Upper lobe of left lung (tissue), 6 donors: ENCODE measurements at regions not wholly inside any gene's neighbourhood (a gene's known extent, or its start where the extent isn't known, plus 50 kb on each side); places are given as distances from the start of the nearest gene placed in this dataset.

Experiments
- ATAC-seq, 2 donors: fragments of 200-7000 bp; cut with Tn5 transposase; one replicate each; pipeline ENCODE4 v1.9.1; 2022; ENCODE audit warnings: mild to moderate bottlenecking in 2 of 2, moderate library complexity in 2 of 2; ENCODE audit not compliant: low FRiP score in 2 of 2
- DNase-seq, 2 donors: peaks; one replicate each; pipeline ENCODE4 v3.0.0-alpha.2; 2019 to 2020
- H3K27ac ChIP-seq, 4 donors: fragments of 200-600 bp; sonication (generic); one replicate each; pipeline ENCODE4 v1.5.1; 2016 to 2019
- H3K27me3 ChIP-seq, 4 donors: fragments of 200-600 bp; sonication (generic); one replicate each; pipeline ENCODE4 v1.5.1; 2017 to 2019
- H3K36me3 ChIP-seq, 4 donors: fragments of 200-600 bp; sonication (generic); one replicate each; pipeline ENCODE4 v1.5.1; 2016 to 2019
- H3K4me1 ChIP-seq, 4 donors: fragments of 200-600 bp; sonication (generic); one replicate each; pipeline ENCODE4 v1.5.1; 2018 to 2019
- H3K4me3 ChIP-seq, 4 donors: fragments of 200-600 bp; sonication (generic); one replicate each; pipeline ENCODE4 v1.5.1; 2017 to 2019; ENCODE audit warnings: mild to moderate bottlenecking in 2 of 4, moderate library complexity in 1 of 4
- H3K9me3 ChIP-seq, 4 donors: fragments of 200-600 bp; sonication (generic); one replicate each; pipeline ENCODE4 v1.5.1; 2018 to 2019
- CTCF ChIP-seq, 6 experiments: fragments of 450-650 bp in 4 of 6; fragments of 200-600 bp in 2 of 6; sonication (generic) in 2 of 6; IDR thresholded peaks; one replicate each; pipeline ENCODE4 v1.5.1; 2016 to 2019; ENCODE audit warnings: antibody characterized with exemption in 6 of 6
- EP300 ChIP-seq, 4 donors: sonication (generic); formaldehyde crosslinking; IDR thresholded peaks; one replicate each; pipeline ENCODE4 v1.5.1; 2017; ENCODE audit warnings: antibody characterized with exemption in 4 of 4, control low read depth in 2 of 4
- POLR2A ChIP-seq, 4 donors: fragments of 450-650 bp; IDR thresholded peaks; one replicate each; pipeline ENCODE4 v1.5.1; 2016 to 2017; ENCODE audit warnings: antibody characterized with exemption in 4 of 4, mild to moderate bottlenecking in 2 of 4
- POLR2AphosphoS5 ChIP-seq, 2 donors: sonication (generic); formaldehyde crosslinking; IDR thresholded peaks; one replicate each; pipeline ENCODE4 v1.5.1; 2017; ENCODE audit warnings: antibody characterized with exemption in 2 of 2
- WGBS, 2 donors: methylation state at CpG; one replicate each; pipeline ENCODE4 v1.1.5; 2017 to 2018; 5-methylcytosine and 5-hydroxymethylcytosine counted together
- donor health status: DM: no; HTN: no; CAD: no; lungs with moderate emphysema.
- donor health status: DM: no; HTN: yes; CAD: no; lungs with severe emphysema.

- 16 to 22% methylated on average over 6 to 12 of the region's 12 CpGs for WGBS, 2 donors
- DNase-seq, result peak; percentile 10 to 23
- TF ChIP-seq POLR2AphosphoS5 (IDR thresholded peaks at IDR 0.05) (no peak), EP300 (IDR thresholded peaks at IDR 0.05) (no peak), CTCF (IDR thresholded peaks at IDR 0.05) (peak in 3 of 6 experiments; percentile 7 to 24 (median 24))
These were observed 383.0 kb downstream of the TBL1XR1 start for GRCh38 chr3:176814285-176814684.

DNA sequence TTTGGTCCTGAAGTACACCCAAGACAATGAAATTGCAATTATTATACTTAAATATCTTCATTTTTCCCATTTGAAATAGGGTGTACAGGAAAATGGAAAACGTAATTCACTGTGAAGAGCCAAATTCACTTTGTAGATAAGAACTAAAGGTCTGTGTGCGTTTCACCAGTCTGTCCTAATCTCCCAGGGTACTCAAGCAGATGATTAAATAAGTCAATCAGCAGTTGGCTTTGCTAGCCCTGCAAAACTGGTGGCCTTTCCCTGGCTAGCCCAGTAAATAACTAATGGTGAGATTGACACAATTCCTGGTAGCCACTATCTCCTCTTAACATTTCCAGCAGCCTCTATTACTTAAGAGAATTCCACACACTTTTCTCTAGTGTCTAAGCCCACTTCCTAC, 389.3 kb downstream of the TBL1XR1 start:
- Histone ChIP-seq H3K4me3 (no peak overlapping the region), H3K9me3 (no peaks in the 10 kb centered on the region), H3K4me1 (no peaks in the 10 kb centered on the region), H3K36me3 (no peaks in the 10 kb centered on the region), H3K27ac (no peak overlapping the region), H3K27me3 (no peaks in the 10 kb centered on the region)
- 72 to 74% methylated on average over 2 of the region's 2 CpGs for WGBS, 2 donors
- ATAC-seq, result no peak
- DNase-seq, result no peak
- TF ChIP-seq EP300 (IDR thresholded peaks at IDR 0.05) (no peak), POLR2A (IDR thresholded peaks at IDR 0.05) (no peak)

More at GRCh38 chr3:176814285-176814684, 383.0 kb downstream of the TBL1XR1 start:
- Histone ChIP-seq H3K36me3 (no peaks in the 10 kb centered on the region), H3K4me3 (no peak overlapping the region), H3K27ac (no peak overlapping the region), H3K4me1 (no peaks in the 10 kb centered on the region), H3K9me3 (no peaks in the 10 kb centered on the region), H3K27me3 (no peaks in the 10 kb centered on the region)
- ATAC-seq, result peak in 1 of 2 donors; percentile 68

- Histone ChIP-seq H3K9me3 (no peaks in the 10 kb centered on the region), H3K36me3 (no peaks in the 10 kb centered on the region), H3K27me3 (no peaks in the 10 kb centered on the region), H3K4me3 (no peak overlapping the region), H3K4me1 (no peaks in the 10 kb centered on the region), H3K27ac (no peak overlapping the region)
- no peak for TF ChIP-seq POLR2A (IDR thresholded peaks at IDR 0.05)
- no peak for TF ChIP-seq CTCF (IDR thresholded peaks at IDR 0.05)
- no peak for TF ChIP-seq EP300 (IDR thresholded peaks at IDR 0.05)
- TF ChIP-seq POLR2AphosphoS5 (IDR thresholded peaks at IDR 0.05), result no peak
- DNase-seq, result no peak
- no peak for ATAC-seq
- 51 to 69% methylated on average over 2 of the region's 2 CpGs for WGBS, 2 donors
These were observed 397.6 kb downstream of the TBL1XR1 start for GRCh38 chr3:176799675-176800074.

DNA sequence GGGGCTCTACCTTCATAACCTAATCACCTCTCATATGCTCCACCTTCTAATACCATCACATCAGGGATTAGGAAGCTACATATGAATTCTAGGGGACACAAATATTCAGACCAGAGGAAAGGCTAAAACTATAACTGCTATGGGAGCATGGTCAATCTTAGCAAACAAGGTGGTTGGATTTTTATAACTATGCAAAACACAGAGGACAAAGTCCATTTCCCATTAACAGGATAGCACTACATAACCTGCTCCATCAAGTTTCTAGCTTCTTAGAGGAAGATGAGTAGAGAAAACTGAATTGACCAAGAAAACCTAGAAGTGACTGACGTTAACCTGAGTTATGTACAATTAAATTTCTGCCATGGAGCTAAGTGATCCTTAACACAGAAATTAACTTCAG, 398.6 kb downstream of the TBL1XR1 start:
- TF ChIP-seq POLR2AphosphoS5 (IDR thresholded peaks at IDR 0.05) (no peak), CTCF (IDR thresholded peaks at IDR 0.05) (no peak), EP300 (IDR thresholded peaks at IDR 0.05) (no peak), POLR2A (IDR thresholded peaks at IDR 0.05) (no peak)
- H3K27ac ChIP-seq, result no peak overlapping the region
- DNase-seq, result no peak

GRCh38 chr3:176796371-176796770, 400.9 kb downstream of the TBL1XR1 start:
- Histone ChIP-seq H3K36me3 (no peaks in the 10 kb centered on the region), H3K4me1 (no peaks in the 10 kb centered on the region), H3K4me3 (no peak overlapping the region), H3K9me3 (no peaks in the 10 kb centered on the region), H3K27me3 (no peaks in the 10 kb centered on the region), H3K27ac (no peak overlapping the region)
- TF ChIP-seq POLR2AphosphoS5 (IDR thresholded peaks at IDR 0.05) (no peak), POLR2A (IDR thresholded peaks at IDR 0.05) (no peak), EP300 (IDR thresholded peaks at IDR 0.05) (no peak), CTCF (IDR thresholded peaks at IDR 0.05) (no peak)
- ATAC-seq, result no peak
- WGBS, 2 donors, result 65 to 76% methylated on average over 2 of the region's 2 CpGs
- DNase-seq, result no peak

More for the DNA sequence above, 398.6 kb downstream of the TBL1XR1 start:
- no peaks in the 10 kb centered on the region for H3K36me3 ChIP-seq
- H3K27me3 ChIP-seq, result no peaks in the 10 kb centered on the region
- WGBS, 2 donors, result 83 to 91% methylated on average over 1 of the region's 1 CpG
- no peaks in the 10 kb centered on the region for H3K9me3 ChIP-seq
- H3K4me3 ChIP-seq, result no peak overlapping the region
- H3K4me1 ChIP-seq, result no peaks in the 10 kb centered on the region
- ATAC-seq, result no peak
